Left ventricle myocardium inferior (tissue), 1 donor: ENCODE measurements at regions not wholly inside any gene's neighbourhood (a gene's known extent, or its start where the extent isn't known, plus 50 kb on each side); places are given as distances from the start of the nearest gene placed in this dataset.
A peak's percentile ranks its signal among the peaks of the same experiment; 100 is the strongest.

Experiments
- DNase-seq: peaks from one replicate; pipeline ENCODE4 v3.0.0-alpha.2; 2020
- H3K27ac ChIP-seq: fragments of 200-600 bp; replicated peaks from 2 replicates; pipeline ENCODE4 v1.8.0; 2021
- H3K27me3 ChIP-seq: fragments of 200-600 bp; 2 replicates; pipeline ENCODE4 v1.8.0; 2021; ENCODE audit warnings: low read depth
- H3K36me3 ChIP-seq: fragments of 200-600 bp; 2 replicates; pipeline ENCODE4 v1.8.0; 2021
- H3K4me1 ChIP-seq: fragments of 200-600 bp; 2 replicates; pipeline ENCODE4 v1.8.0; 2021
- H3K4me3 ChIP-seq: fragments of 200-600 bp; 2 replicates; pipeline ENCODE4 v1.8.0; 2021; ENCODE audit warnings: mild to moderate bottlenecking, moderate library complexity
- H3K9me3 ChIP-seq: fragments of 200-600 bp; replicated peaks from 2 replicates; pipeline ENCODE4 v1.8.0; 2021
- intact Hi-C: fragments of 100-400 bp; cut with micrococcal nuclease; formaldehyde crosslinking; loops from one replicate; pipeline ENCODE4 v1.11.0; 2022
- TF ChIP-seq, protein P1 (sequence below): fragments of 200-600 bp; IDR thresholded peaks from 2 replicates; pipeline ENCODE4 v1.8.0; 2021; ENCODE audit warnings: antibody characterized with exemption, mild to moderate bottlenecking, borderline replicate concordance
- donor health status: DM: no; HTN: yes; CAD: no; lungs with severe emphysema.

DNA sequence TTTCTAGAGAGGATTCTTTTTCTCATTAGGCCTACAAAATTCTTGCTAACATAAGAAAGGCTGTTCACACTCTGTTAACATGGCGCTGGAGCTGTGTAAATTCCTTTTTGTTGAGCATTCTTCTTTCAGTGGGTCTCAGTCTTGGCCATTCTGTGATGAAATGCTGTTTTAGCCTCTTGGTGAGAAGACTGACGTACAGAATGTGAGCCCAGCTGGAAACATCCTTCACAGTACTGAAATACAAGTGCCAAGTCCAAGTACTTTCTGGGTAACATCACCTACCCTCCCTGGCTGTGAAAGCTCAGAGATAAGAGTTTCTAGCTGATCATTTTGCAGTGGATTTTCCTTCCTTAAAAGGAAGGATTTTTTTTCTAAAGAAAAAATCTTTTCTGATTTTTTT is 231.8 kb downstream of the AHR start:
- Histone ChIP-seq H3K27me3 (no peaks in the 10 kb centered on the region), H3K4me3 (no peak overlapping the region), H3K27ac (peak overlapping the region; percentile 16), H3K9me3 (no peaks in the 10 kb centered on the region), H3K4me1 (peaks cover 8% of the 10 kb centered on the region), H3K36me3 (no peaks in the 10 kb centered on the region)
- TF ChIP-seq, protein P1, sequence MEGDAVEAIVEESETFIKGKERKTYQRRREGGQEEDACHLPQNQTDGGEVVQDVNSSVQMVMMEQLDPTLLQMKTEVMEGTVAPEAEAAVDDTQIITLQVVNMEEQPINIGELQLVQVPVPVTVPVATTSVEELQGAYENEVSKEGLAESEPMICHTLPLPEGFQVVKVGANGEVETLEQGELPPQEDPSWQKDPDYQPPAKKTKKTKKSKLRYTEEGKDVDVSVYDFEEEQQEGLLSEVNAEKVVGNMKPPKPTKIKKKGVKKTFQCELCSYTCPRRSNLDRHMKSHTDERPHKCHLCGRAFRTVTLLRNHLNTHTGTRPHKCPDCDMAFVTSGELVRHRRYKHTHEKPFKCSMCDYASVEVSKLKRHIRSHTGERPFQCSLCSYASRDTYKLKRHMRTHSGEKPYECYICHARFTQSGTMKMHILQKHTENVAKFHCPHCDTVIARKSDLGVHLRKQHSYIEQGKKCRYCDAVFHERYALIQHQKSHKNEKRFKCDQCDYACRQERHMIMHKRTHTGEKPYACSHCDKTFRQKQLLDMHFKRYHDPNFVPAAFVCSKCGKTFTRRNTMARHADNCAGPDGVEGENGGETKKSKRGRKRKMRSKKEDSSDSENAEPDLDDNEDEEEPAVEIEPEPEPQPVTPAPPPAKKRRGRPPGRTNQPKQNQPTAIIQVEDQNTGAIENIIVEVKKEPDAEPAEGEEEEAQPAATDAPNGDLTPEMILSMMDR, result no peak
- intact Hi-C loops, result no loop called here
- no peak for DNase-seq

DNA sequence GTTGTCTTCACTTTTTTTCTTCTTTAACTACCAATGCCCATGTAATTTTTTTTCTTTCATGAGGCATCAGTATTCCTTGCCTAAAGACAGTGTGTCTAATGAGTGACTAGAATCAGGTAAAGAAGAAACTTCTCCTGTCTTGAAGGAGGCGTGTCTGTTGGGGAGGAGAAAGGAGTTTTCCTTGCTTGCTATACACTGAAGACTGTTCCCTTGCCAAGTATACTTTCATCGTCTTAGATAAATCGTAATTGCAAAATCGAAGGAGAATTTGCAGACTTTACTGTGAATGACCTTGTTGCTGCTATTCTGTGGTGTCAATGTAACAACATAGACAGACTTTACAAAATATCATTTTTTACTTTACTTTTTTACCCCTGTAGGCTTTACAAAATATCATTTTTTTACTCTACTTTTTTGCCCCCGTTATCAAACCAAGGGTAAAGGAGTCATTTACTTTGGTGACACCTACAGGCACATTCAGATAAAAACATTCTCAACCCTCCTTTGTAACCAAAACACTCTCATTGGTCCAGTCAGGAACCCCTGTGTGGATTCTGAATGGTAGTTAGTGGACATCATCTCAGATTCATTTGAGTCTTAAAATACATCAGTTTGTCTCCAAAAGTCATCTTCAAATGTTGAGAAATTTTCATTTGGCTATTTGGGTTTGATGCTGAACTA is 232.4 kb downstream of the AHR start:
- Histone ChIP-seq H3K4me3 (no peak overlapping the region), H3K4me1 (peaks cover 8% of the 10 kb centered on the region), H3K9me3 (no peaks in the 10 kb centered on the region), H3K36me3 (no peaks in the 10 kb centered on the region), H3K27me3 (no peaks in the 10 kb centered on the region), H3K27ac (no peak overlapping the region)
- intact Hi-C loops, result no loop called here
- TF ChIP-seq, protein P1, result peak; percentile 56
- no peak for DNase-seq

DNA sequence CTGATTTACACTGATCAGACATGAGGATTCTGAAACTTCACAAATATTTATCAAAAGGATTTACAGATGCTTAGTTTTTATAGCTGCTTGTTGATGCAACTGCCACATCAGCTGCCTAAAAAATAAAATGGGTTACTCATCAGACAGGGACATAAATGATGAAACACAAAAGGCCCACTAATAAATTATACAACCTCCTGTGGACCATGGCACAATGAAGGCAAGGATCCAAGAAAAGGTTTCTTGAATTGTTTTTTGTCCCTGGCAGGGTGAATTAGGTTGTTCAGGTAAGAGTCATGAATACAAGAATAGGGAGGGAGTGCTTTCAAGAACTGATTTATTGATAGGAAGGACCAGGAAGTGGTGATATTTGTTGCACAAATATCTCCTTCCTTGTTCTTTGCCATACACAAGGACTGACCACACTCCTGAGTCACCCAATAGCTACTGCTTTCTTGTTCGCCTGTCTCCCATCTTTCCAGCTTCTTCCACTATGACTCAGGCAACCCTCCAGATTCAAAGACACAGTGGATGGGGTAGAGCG is 234.5 kb downstream of the AHR start:
- no peaks in the 10 kb centered on the region for H3K27me3 ChIP-seq
- intact Hi-C loops, result no loop called here
- peaks cover 8% of the 10 kb centered on the region for H3K4me1 ChIP-seq
- DNase-seq, result no peak
- no peaks in the 10 kb centered on the region for H3K9me3 ChIP-seq
- no peaks in the 10 kb centered on the region for H3K36me3 ChIP-seq
- no peak overlapping the region for H3K27ac ChIP-seq
- TF ChIP-seq, protein P1, result no peak
- H3K4me3 ChIP-seq, result no peak overlapping the region

DNA sequence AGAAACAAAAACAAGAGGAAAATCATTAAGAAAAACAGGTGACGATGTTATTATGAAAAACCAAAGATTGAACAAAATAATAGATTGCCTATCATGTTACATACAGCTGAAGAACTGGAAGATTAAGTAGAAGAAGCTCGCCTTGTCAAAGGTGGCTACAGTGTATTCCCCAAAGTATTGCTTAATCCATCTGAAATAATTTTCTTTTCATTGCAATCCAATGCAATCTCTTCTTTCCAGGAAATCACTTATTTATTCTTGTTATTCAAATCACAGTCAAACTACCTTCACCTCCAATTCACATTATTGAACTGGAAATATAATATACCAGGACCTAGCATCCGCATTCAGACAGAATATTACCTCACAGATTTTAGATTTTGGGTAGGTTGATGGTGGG is 235.9 kb downstream of the AHR start:
- intact Hi-C loops, result no loop called here
- Histone ChIP-seq H3K4me3 (no peak overlapping the region), H3K9me3 (no peaks in the 10 kb centered on the region)

DNA sequence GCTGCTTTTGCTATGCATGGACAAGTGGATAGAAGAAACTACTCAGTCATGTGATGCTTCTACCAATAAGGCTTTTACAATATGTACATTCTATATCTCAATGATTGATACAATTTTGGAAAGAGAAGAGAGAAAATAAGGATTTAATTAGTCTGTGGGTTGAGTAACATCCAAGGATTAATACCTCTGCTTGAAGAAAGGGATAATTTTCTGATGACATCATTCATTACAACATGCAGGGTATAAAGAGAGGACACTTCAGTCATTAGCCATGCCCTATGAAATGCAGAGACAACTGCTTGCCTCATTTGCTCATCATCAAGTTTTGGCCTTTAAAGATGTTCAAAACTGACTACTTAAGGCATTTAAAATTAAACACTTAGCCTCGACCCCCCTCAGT is 237.3 kb downstream of the AHR start:
- H3K27ac ChIP-seq, result no peak overlapping the region
- no peak for DNase-seq
- TF ChIP-seq, protein P1, result no peak
- no peaks in the 10 kb centered on the region for H3K36me3 ChIP-seq
- intact Hi-C loops, result no loop called here
- no peaks in the 10 kb centered on the region for H3K27me3 ChIP-seq
- H3K4me1 ChIP-seq, result peaks cover 2% of the 10 kb centered on the region
- no peaks in the 10 kb centered on the region for H3K9me3 ChIP-seq
- H3K4me3 ChIP-seq, result no peak overlapping the region

More for the DNA sequence above, 235.9 kb downstream of the AHR start:
- no peak for DNase-seq
- no peaks in the 10 kb centered on the region for H3K27me3 ChIP-seq
- no peaks in the 10 kb centered on the region for H3K36me3 ChIP-seq
- no peak overlapping the region for H3K27ac ChIP-seq
- H3K4me1 ChIP-seq, result peaks cover 8% of the 10 kb centered on the region
- TF ChIP-seq, protein P1, result no peak
